ENCODE measurements at regions not wholly inside any gene's neighbourhood (a gene's known extent, or its start where the extent isn't known, plus 50 kb on each side); places are given as distances from the start of the nearest gene placed in this dataset.
"Not testable (repeated sequence)": the region's sequence is repeated elsewhere in the genome, so short reads cannot be mapped to it uniquely, and the experiment has no call there.

DNA sequence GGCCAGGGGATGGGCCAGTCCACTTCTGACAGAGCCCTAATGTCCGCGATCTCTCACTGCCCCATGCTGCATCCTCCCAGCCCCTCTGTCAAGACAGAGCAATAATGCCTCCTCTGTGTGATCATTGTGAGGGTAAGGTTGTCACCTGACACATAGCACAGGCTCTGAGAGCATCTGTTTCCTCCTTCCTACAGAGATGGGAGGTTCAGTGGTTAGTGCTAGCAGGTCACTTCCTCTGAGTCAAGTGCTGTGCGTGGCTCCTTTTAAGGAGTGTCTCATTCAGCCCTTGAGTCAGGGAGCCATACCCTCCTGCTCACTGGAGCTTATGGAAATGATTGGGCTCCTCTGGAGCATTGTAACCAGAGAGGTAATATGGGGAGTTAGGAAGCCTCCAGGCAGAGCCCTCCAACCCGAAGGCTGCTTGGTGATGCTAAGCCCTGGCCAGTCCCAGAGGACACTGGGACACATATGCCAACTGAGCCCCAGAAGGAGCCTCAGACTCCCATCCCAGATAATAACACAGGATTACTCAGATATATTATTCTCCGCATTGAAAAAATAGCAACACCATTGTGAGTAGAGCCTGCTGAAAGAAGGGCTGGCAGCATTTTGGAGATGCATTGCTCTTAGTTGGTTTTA, 189.0 kb downstream of the GALNT1 start:
- DNase-seq: no peak

DNA sequence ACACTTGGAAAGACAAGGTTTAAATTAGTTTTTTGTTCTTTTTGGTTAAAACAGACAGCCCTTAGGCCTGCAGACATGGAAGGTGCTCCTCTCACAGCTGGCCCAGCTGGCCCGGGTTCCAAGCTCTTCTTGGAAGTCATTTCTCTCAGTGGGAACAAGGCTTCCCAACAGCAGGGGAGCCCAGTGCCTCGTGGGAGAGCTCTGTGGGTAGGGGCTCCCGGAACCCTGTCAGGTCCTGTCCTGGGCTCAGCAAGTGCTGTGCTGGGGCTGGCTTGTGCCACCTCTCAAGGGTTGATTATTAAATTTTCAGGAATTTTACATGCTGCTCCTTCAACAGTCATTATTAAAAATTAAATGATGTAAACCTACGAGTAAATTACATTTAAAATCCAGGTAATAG, 189.6 kb downstream of the GALNT1 start:
- DNase-seq: no peak

DNA sequence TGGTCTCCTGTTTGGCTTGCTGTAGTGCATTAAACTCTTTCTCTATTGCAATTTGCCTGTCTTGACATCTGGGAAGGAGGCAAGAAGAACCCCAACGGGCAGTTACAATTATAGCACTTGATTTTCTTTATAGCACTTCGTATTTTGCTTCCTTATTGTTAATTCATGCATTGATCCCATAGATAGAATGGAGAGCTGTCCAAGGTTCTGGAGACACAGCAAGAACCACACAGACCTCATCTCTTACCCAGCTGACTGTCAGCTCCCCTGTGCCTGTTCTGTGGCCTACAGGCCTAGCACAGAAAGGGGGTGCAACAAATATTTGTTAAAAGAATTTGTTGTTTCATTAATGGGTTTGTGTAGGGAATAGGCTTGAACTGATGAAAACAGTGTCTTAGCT, 194.3 kb downstream of the GALNT1 start:
- no peak for DNase-seq

DNA sequence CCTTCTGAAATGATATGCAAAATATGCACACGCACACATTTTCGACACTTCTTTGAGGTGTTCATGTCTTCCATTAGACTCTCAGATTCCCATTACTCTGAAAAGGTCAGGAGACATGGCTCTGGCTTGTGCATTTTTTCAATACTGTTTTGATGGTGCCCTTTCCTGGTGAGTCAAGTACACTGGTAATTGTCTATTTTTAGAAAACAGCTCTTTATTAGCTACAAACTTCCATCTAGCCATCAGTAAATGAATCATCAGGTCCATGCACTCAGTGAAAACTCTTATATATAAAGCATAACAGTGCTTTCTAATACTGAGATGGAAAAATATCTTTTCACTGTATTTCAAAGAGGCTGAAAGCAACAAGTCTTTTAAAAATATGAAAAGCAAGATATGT, 194.9 kb downstream of the GALNT1 start:
- DNase-seq: no peak

DNA sequence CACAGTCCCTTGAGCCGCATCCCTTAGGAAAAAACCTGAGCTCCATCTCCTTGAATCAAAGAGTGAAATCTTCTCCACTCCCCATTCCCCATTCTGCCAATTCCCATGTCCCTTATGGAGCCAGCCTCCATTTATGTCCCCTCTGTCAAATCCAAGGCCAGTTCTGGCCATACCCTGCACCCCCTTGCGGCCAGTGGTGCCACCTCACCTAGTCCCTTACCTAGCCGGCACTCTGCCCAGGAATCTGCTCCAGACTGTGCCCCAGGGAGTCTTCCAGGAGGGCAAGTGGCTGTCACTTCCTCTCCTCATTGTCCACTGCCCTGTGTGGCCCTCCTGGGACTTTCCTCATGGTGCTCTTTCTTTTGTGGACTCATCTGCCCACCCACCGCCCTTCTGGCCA, 195.4 kb upstream of the RMP24 start:
- no peak for DNase-seq

DNA sequence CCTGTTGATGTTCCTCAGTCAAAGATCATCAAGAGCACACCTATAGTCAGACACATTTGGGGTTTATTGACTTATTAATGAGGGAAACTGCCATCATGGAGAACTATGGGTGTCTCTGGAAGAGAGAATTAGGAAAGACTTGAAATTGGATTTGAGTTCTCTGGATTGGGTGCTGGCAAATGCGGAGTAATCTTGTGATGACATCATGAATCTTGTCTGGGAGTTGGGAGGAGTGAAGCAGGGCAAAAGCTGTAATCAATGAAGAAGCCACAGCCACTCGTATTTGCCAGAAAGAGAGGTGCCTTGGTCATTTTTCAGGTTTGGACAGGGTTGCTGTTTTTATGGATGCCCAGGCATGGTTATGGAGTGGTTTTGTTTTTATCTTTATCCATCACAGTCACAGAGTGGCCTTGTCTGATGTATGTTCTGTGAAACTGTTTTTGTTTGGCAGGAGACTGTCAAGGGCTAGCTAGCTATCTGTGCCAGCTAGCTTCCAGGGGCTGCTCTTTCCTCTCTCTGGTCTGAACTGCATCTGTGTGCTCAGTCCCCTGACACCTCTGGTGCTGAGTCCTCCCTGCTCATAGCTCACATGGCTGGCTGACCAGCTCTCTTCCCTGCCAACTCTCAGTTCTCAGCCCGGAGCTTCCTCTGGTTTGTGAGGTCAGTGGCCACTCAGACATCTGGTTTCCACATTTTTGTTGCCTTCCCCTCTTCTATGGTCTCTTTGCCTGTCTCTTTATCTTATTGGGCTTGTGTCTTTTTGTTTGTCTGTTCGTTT, 193.4 kb upstream of the RMP24 start:
- no peak for DNase-seq

DNA sequence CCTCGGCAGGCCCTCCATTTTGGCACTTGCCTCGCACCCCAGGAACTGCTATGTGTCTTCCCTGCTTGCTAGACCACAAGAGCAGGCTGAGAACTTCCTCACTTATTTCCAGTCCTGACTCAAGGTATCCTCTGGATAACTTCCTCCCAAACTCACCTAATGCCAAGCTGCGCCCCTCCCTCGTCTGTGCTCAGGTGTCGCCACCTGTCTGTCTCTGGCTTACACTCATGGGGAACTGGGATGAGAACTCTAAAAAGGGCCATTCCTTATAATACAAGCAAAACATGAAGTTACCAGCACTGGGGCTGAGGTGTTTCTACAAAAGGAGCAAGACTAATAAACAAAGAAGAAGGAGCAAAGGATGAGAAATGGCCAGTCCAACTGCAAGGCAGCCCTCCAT, 191.5 kb upstream of the RMP24 start:
- no peak for DNase-seq

DNA sequence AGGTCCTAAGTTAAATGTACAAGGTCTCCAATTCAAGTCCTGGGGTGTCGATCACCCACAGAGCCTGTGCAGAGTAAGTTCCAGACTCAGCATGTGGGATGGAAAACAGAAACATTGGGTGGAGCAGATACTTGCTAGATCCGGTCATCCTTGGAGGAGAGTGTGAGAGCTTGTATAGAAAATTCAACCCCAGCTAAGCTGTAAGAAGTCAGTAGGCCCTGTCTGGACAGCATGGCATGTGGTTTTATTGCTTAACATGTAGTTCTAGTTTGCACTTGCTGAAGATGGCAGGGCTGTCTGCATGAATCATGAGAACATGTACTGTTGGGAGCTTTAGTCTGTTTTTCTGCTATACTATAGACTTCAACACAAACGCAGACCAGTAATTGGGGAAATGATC, 189.6 kb upstream of the RMP24 start:
- no peak for DNase-seq

DNA sequence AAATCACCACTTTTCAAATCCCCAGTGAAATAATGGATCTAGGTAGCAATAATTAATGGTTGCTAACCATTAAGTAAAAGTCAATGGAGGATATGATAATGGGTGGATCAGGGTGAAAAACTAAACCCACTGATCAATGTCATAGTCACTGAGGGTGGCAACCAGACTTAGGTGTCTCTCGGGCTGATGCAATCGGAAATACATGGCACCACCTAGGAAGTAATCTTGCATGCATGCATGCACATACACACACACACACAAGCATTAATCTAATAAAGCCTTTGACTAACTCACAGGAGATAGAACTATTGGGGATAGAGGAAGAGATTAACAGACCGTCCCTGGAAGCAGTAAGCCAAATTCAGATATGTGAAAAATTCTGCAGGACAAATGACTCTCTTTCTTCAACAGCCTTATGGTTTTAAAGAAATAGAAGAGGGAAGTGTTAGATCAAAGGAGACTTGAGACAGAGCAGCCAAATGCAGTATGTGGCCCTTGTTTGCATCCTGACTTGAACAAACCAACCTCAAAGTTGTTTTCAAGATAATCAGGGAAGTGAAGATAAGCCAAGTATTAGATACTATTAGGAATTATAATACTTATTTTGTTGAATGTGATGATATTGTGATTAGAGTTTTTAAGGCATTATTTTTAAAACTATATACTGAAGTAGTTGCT, 186.0 kb upstream of the RMP24 start:
- DNase-seq: no peak

DNA sequence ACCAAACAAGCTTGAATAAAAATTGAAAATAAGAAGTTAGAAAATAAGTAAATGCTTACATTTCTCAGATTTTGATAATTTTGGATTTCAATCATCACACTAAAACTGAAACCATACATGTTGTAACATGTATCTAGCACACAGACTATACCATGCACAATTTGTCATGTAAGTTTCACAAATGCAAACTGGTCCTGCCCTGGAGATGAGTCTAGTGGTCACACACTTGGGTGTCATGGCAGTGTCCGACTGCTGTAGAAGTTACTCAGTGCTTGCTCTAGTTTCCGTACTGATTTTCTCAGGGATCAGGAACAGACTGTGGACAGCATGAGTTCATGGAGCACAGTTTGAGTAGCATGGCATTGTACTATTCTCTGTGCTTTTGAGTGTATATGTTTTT, 182.9 kb upstream of the RMP24 start:
- no peak for DNase-seq

DNA sequence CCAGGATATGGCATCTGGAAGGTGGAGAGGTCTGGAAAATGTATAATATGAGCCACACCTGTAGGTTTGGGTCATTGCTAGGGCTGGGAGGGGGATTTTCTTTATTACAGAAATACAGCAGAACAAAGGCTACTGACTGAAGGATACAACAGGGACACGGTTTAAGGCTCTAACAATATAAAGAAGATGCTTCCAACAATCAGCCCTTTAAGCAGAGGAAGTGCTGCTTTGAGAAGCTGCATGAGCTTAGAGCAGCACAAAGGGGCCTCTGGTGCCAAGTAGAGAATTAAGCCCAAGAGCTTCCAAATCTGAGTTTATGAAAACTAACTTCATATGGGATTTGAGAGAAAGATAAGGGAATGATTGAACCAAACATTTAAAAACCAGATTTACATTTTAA, 174.5 kb upstream of the RMP24 start:
- no peak for DNase-seq

DNA sequence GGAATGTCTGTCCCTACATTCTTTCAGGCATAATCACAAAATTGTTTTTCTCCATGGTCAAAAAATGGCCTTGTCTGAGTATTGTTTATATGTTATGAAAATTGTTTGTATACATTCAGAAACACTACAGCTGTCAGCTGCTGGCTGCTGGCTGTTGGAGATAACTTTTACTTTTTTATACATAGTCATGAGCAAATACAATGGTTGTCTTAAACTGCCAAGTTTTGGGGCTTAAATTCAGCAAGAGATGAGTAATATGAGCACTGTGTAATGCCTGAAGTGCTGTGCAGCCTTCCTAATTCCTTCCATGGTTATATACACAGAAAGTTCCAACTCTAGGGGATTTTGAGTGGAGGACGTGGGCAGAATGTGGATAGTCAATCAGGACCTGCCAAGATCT, 168.9 kb upstream of the RMP24 start:
- peak; percentile 32 for DNase-seq

DNA sequence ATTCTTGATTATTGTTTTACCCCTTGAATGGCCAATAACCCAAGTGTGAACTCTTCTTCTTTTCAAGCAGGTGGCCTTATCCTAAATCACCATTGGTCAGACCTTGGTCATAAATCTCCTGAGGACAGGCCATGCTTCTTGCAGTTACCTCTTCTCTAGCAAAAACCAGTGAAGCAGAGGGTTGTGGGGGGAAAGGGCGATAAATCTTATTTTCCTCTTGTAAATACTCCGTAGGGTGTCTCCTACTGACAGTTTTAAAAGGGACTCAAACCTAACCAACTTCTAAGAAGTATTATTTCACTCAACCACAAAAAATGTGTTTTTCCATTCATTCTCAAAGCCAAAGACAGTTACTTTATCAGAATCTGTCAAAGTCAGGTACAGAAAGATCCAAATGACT, 168.1 kb upstream of the RMP24 start:
- no peak for DNase-seq

DNA sequence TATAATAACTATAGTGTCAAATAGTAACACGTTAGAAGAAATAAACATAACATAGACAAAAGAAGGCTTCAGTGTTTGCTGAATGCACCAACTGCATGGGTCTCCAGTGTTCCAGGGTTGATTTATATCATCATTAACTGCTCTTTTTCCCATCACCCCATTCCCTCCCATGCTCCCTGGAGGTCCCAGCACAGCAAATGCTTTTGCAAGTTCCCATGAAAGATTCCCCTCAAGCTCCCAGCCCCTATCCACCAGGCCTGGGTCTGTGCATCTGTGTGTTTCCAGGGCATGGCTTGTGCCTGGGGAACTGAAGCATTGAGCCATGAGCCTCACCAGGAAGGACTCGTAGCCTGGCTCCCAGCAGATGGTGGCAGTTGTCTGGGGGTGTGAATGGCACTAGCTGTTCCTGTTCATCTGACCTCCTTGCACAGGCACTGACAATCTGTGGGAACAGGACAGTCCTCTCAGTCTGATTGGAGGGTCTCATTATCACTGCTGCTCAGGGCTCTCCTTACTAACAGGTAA, 164.6 kb upstream of the RMP24 start:
- DNase-seq: no peak

DNA sequence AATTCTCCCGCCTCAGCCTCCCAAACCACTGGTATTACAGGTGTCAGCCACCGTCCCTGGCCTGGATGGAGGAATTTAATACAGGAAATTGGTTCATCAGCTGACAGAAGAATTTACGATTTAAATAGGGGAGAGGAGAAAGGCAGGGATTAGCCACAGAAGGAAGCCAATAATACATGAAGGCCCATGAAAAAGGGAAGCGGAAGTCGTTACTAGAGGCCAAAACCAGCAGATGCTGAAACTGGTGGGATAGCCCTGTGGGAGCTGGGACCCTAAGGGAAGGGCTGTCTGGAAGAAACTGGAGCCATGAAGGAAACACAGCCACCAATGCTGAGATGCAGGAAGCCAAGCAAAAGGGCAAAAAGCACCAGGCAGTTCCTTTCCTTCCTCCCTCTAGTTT, 163.7 kb upstream of the RMP24 start:
- DNase-seq: no peak

DNA sequence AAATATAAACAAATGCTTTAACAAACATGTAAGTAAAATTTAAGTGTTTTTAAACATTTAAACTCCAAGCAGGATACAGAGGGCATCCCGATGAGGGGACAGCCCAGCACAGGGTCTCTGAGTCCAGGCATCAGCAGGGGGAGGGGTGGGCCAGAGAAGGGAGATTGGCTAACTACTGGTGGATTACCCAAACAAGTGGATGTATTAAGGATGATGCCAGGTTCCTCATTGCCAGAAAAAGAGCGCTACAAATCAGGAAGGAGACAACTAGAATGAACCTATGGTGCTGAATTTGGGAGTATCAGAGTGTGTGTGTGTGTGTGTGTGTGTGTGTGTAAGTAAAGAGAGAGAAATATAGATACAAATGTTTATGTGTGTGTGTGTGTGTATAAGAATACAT, 162.0 kb upstream of the RMP24 start:
- no peak for DNase-seq

DNA sequence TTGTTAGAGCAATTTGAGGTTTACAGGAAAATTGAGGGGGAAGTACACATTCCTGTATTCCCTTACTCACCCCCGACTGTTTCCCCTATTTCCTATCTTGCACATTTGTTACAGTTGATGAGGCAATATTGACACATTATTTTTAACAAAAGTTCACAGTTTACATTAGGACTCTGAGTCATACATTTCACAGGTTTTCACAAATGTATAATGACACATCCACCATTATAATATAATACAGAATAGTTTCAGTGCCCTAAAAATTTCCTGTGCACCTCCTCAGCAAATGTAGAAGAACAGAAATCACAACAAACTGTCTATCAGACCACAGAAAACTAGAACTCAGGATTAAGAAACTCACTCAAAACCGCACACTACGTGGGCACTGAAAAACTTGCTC, 160.6 kb upstream of the RMP24 start:
- no peak for DNase-seq

DNA sequence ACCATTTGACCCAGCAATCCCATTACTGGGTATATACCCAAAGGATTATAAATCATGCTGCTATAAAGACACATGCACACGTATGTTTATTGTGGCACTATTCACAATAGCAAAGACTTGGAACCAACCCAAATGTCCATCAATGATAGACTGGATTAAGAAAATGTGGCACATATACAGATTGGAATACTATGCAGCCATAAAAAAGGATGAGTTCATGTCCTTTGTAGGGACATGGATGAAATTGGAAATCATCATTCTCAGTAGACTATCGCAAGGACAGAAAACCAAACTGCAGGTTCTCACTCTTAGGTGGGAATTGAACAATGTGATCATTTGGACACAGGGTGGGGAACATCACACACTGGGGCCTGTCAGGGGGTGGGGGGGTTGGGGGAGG, 157.5 kb upstream of the RMP24 start:
- DNase-seq: not testable (repeated sequence)

DNA sequence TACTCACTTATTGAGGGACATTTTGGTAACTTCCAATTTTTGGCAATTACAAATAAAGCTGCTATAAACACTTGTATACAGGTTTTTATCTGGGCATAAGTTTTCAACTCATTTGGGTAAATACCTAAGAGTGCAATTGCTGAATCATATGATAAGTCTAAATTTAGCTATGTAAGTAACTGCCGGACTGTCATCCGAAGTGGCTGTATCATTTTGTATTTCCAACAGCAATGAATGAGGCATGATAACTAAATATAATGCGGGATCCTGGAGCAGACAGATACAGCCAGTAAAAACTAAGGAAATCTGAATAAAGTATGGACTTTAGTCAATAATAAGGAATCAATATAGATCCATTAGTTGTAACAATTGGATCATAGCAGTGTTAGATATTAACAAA, 156.5 kb upstream of the RMP24 start:
- no peak for DNase-seq

DNA sequence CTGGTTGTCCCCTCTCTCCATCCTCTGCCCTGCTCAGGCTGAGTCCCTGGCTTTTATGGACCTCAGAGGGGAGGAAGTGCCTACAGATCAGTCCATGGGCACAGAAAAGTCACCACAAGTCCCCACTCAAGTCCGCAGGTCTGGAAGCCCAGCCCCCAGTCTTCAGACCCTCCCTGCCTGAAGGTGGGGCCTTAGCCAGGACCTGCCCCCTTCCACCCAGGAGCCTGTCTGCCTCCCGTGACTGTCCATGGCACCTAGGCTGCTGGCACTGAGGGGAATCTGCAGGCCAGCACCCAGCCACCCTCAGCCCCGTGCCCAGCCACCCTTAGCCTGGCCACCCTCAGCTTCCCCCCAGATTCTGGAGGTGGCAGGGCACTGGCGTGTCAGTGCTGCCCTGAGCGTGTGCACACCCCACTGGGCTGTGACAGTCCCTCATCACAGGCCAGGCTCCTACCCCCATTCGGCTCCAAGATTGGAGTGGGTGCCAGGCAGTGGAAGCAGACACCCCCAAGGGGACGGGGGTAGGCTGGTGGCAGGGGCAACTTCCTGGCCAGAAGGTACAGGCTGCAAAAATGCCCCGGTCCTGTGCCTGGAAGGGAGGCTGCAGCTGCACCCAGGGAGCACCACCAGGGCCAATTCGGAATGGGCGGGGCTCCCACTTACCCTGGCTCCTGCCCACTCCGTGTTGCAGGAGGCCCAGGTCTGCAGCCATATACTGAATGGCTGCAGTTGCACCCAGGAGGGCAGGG, 154.7 kb upstream of the RMP24 start:
- DNase-seq: no peak

DNA sequence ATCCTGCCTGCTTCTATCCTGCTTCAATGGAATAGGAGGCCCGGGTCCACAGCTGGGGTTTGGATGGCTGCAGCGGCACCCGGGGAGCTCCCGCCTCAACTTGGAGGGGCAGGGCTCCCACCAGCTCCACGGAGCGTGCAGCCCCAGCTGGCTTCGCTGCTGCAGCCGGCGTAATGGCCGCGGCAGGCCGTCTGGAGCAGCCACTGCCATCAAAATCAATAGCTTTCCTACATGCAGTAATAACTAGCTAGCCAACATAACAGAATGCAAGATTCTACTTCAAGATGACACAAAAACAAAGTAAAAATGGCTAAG, 154.2 kb upstream of the RMP24 start:
- no peak for DNase-seq

DNA sequence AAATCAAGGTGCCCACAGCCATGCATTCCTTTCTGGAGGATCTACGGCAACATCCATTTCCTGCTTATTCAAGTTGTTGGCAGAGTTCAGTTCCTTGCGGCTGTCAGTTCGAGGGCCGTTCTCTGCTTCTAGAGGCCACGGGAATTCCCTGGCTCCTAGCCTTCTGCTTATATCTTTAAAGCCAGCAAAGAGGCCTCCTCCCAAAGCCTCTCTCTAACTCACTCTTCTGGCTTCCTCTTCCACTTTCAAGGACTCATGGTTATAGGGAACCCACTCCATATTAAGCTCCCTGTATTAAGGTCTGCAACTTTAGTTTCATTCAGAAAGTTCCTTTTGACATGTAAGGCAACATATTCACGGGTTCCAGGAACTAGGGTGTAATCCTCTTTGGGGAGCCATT, 150.1 kb upstream of the RMP24 start:
- DNase-seq: no peak

DNA sequence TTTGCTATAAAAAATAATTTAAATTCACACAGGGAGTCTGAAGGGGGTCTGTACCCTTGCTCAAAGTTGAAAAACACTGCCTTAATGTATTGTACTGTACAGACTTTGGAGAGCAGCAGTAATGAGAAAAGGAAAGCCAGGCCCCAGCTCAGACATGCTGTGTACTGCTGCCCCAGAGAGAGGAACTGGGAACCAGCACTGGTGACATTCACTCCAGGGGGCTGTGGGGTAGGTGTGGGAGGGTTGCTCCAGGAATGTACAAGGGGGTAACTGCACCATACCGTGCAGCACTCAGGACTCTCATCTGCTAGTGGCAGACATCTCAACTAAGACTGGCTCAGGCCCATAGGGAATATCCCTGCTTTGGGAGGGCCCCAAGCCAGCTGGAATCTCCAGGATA, 146.0 kb upstream of the RMP24 start:
- DNase-seq: no peak
